ENCODE measurements at regions not wholly inside any gene's neighbourhood (a gene's known extent, or its start where the extent isn't known, plus 50 kb on each side); places are given as distances from the start of the nearest gene placed in this dataset.

DNA sequence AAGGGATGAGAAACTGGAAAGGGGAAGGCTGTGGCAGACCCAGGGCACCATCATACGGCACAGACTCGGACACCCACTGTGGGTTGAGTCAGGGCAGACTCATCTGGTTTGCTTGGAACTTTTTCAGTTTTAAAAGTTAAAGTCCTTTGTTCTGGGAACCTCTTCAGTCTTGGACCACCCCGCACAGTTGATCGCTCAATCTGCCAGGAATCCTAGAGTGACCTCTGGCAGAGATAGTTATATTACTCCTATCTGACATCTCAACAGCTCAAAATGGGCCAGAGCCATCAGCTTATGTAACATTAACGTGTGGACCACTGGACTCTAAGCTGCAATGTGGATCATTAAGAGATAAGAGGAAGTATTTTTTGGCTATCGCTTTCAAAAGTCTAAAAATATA is 164.3 kb downstream of the ABCA8 start:
- no peak for DNase-seq
- TF ChIP-seq POLR2A (IDR thresholded peaks at IDR 0.05; ENCODE audit: low read length) (no peak), GATA1 (IDR thresholded peaks at IDR 0.05; ENCODE audit: low read depth, low read length) (no peak)

DNA sequence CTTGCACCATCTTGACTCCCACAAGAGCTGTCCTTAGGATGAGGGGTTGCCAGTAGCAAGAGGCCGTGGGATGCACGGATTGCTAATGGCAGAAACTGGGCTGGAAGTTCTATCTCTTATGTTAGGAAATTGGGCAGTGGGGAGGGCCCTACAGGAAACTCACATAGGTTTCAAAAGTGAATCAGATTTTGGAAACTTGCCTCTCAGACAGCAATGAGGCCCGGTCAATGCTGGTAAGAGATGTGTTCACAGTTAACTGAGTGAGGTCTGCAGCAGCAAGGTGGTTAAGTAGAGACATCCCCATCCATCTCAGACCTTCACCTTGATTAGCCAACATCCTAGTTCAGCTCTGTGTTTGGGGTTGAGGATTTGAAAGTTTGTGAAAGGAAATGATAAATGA is 164.7 kb downstream of the ABCA8 start:
- TF ChIP-seq GATA1 (IDR thresholded peaks at IDR 0.05; ENCODE audit: low read depth, low read length) (no peak), POLR2A (IDR thresholded peaks at IDR 0.05; ENCODE audit: low read length) (no peak)
- no peak for DNase-seq

DNA sequence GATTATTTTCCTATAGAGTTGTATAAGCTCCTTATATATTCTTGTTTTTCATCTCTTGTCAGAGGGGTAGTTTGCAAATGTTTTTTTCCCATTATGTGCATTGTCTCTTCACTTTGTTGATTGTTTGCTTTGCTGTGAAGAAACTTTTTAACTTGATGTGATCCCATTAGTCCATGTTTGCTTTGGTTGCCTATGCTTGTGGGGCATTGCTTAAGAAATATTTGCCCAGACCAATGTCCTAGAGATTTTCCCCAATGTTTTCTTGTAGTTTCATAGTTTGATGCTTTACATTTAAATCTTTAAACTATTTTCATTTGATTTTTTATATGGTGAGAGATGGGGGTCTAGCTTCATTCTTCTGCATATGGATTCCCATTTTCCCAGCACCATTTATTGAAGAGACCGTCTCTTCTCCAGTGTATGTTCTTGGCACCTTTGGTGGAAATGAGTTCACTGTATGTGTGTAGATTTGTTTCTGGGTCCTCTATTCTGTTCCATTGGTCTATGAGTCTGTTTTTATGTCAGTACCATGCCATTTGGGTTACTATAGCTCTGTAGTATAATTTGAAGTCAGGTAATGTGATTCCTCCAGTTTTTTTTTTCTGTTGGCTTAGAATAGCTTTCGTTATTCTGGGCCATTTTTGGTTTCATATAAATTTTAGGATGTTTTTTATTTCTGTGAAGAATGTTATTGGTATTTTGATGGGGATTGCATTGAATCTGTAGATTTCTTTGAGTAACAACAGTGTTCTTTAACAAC is 165.8 kb downstream of the ABCA8 start:
- no peak for DNase-seq
- TF ChIP-seq GATA1 (IDR thresholded peaks at IDR 0.05; ENCODE audit: low read depth, low read length), result no peak
- no peak for TF ChIP-seq POLR2A (IDR thresholded peaks at IDR 0.05; ENCODE audit: low read length)

DNA sequence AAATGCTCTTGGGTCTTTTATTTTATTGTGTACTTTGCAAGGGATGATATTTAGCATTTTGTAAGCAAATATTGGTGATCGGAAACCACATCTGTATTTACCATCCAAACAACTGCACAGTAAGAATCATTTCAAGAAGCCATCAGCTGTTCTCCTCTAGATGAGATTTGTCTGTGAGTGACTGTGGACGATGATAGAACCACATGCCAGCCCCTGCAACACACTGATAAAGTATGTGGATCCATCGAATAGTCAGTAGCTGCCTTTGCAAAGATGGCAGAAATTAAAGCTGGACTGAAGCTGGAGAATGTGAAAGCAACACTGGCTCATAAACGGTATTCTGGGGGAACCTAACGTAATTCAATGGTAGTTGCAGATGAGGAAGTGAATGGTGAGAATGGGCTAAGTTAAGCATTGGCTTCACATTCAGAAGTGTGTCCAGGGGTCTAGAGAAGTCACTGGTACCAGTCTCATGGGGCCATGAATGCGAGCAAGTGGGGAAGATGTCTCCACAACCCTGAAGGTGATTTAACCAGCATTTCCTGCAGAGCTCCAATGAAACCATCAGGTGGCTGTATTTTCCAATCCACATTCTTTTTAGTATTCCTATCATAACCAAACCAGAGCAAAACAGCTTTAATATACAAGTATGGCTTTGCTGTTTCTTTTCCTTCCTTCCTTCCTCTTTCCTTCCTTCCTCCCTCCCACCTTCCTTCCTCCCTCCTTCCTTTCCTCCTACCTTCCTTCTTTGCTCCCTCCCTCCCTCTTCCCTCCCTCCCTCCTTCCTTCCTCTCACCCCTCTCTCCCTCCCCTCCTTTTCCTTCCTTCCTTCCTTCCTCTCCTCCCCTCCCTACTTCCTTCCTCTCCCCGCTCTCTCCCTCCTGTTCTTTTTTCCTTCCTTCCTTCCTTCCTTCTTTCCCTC is 169.4 kb downstream of the ABCA8 start:
- no peak for TF ChIP-seq GATA1 (IDR thresholded peaks at IDR 0.05; ENCODE audit: low read depth, low read length)
- no peak for TF ChIP-seq POLR2A (IDR thresholded peaks at IDR 0.05; ENCODE audit: low read length)
- DNase-seq, result peak in 1 of 2 experiments; percentile 20

DNA sequence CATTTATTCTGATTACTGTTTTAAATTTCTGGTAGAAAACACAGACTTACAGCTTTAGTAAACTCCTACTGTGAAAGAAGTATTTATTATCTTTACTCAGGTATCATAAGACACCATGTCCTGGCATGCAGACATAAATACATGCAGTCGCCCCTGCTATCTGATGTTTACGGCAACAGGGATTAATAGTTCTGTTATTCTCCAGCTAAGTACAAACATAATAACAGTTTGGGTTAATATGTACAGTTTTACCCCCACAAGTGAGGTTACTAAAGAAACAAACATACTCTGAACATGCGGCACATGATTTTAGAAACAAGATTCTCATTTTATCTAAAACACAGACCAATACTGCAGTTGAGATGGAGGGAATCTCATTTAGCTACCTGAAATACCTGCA is 170.8 kb downstream of the ABCA8 start:
- no peak for DNase-seq
- TF ChIP-seq GATA1 (IDR thresholded peaks at IDR 0.05; ENCODE audit: low read depth, low read length) (no peak), POLR2A (IDR thresholded peaks at IDR 0.05; ENCODE audit: low read length) (no peak)

DNA sequence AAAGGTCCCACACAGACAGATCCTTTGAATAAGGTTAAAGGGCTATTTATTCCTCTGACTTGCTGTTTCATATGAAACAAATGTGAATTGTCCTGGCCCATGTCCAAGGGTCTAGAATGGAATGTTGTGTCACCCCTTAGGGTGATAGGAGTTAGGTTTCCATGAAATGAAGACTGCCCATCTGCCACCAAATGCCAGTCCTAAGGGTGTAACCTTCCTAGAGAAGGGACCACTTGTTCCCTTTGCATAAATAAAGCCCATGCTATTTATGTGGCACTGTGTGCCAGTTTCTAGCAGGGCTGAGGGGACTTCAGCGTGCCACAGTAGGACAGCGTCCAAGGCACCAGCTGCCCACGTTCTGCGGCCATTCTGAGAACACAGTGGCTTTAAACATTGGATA is 171.3 kb downstream of the ABCA8 start:
- DNase-seq, result no peak
- TF ChIP-seq GATA1 (IDR thresholded peaks at IDR 0.05; ENCODE audit: low read depth, low read length) (no peak), POLR2A (IDR thresholded peaks at IDR 0.05; ENCODE audit: low read length) (no peak)

DNA sequence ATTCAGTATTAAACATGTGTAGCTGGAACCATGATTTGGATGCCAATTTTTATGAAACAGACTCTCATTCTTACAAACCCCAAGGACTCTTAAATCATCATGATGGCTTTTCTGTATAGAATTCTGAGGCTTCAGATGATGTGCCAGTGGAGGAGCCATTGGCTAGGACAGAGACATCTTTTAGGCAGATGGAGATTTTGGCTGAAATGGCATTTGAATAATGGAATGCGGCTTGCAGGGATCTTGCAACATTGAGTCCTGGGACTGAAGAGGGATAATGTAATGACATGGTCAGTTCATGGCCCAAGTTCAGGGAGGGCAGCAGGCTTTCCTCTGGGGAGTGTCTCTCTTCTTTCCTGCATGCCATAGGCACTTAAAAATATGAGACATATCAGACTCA is 172.4 kb downstream of the ABCA8 start:
- TF ChIP-seq GATA1 (IDR thresholded peaks at IDR 0.05; ENCODE audit: low read depth, low read length) (no peak), POLR2A (IDR thresholded peaks at IDR 0.05; ENCODE audit: low read length) (no peak)
- no peak for DNase-seq

DNA sequence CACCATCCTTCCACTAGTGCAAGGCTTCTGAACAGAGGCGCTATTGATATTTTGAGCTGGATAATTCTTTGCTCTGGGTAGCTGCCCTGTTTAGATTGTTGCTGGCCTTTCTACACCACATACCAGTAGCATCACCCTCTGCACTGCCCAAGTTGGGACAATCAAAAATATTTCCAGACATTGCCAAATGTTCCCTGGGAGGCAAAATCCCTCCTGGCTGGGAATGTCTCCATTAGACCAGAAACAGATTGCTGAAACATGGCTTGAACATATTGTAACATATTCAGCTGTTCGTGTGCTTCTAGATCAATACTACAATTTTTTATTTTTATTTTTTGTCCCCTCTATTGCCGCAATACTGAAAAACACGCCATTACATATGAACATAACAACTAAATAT is 174.6 kb downstream of the ABCA8 start:
- TF ChIP-seq GATA1 (IDR thresholded peaks at IDR 0.05; ENCODE audit: low read depth, low read length), result no peak
- no peak for TF ChIP-seq POLR2A (IDR thresholded peaks at IDR 0.05; ENCODE audit: low read length)

DNA sequence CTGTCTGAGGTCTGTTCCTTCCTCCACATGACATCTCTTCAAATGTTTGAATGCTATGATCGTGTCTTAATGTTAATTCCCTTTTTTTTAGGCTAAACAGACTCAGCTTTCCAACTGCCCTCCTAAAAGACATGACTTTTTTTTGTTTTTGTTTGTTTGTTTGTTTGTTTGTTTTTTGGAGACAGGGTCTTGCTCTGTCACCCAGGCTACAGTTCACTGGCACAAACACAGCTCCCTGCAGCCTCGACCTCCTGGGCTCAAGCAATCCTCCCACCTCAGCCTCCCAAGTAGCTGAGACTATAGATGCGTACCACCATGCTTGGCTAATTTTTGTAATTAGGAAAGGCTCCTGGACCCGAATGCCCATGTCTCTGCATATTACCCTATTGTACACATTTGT is 176.5 kb downstream of the ABCA8 start:
- no peak for DNase-seq
- TF ChIP-seq POLR2A (IDR thresholded peaks at IDR 0.05; ENCODE audit: low read length) (no peak), GATA1 (IDR thresholded peaks at IDR 0.05; ENCODE audit: low read depth, low read length) (no peak)

More for the DNA sequence above, 174.6 kb downstream of the ABCA8 start:
- no peak for DNase-seq

DNA sequence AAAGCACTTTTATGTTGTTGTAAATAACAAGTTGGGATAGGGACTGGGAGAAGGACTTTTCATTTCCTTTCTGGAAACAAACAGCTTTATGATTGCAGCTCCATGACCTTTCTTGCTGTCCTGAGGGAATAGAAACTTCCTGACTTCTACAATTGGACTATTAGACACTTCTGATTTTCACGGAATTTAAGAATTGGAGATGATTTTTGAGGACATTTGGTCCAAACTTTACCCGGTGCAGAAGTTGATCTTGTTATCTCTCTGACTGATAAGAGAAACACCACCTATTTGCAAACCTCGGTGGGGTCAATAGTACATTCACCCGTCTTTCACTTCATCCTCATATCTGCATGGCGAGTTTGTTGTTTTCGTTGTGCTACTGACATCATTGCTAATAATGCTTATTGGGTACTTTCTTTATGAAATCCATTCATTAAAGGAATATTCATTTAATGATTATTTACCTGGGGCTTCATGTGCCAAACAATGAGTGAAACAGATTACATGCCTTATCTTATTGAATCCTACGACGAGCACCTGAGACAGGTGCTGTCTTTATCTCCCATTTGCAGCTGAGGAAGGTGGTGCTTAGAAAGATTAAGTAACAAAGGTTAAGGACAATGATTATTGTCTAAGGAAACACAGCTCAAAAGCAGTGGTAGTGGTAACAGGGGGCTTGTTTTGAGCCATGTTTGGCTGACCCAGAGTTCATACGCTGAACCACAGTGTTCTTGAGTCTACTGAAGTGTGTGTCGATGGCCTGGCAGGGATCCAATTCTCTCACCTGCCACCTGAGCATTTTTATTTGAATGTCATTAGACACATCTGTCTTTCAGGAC is 176.9 kb upstream of the FAM20A start:
- TF ChIP-seq POLR2A (IDR thresholded peaks at IDR 0.05; ENCODE audit: low read length) (no peak), GATA1 (IDR thresholded peaks at IDR 0.05; ENCODE audit: low read depth, low read length) (no peak)

DNA sequence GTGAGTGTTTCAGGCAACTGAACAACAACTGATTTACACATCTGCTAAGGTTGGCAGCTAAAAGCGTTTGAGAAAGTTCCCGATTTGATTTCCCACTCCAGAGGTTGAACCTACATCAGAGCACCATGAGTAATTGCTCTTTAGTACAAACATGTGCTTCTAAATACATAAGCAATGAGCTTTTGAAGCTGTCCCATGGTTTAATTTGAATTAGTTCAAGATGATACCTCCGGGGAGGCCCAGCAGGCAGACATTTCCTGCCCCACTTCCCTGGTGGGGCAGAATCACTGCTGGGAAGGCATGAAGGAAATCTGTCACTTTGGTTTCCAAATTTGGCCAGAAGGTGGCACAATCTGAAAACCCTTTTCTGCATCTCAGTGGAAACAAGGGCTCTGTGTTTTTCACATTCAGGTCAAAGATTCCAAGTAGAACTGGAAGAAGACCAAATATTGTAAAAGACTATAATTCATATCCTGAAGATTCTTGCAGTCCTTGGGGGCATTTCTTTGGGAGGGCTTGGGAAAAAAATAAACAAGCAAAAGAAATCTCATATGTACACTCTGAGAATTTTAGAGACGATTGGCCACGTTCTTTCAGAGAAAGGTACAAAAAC is 176.2 kb upstream of the FAM20A start:
- peak; percentile 13 to 59 for DNase-seq
- no peak for TF ChIP-seq GATA1 (IDR thresholded peaks at IDR 0.05; ENCODE audit: low read depth, low read length)
- no peak for TF ChIP-seq POLR2A (IDR thresholded peaks at IDR 0.05; ENCODE audit: low read length)

More for the DNA sequence above, 176.9 kb upstream of the FAM20A start:
- DNase-seq, result no peak

DNA sequence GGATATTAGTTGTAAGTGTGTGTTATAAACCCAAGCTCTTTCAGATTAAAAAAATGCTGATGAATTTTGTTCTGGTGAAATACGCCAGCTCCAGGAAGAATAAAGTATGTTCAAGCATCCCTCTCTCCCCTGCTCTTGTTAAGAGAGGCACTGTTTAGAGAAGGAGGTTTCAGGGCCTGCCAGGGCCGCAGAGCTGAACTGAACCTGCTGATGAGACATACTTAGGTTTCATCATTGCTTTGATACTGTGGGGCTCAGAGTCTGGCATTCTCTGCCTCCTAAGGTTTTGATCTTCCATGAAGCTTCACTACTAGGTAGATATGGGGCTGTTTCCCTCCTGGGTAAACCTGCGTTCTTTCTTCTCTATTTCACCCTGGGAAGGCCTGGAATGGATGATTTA is 175.3 kb upstream of the FAM20A start:
- TF ChIP-seq POLR2A (IDR thresholded peaks at IDR 0.05; ENCODE audit: low read length) (no peak), GATA1 (IDR thresholded peaks at IDR 0.05; ENCODE audit: low read depth, low read length) (no peak)
- no peak for DNase-seq

DNA sequence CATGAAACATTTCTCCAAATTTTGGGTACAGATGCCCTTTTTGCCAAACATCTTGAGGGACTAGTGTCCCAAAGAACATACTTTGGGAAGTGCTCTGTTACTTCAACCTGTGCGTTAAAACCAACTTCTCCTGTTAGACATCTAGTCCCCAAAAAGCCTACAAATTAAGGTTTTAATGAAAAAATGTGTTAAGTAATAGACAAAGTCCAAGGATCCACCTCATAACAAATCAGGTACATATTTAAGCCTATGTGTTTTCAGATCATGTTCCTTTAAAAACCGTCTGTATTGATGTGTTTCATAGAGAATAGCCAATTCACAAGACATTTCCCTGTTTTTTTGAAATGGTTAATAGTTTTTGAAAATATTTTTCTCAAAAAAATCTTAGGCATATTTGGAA is 174.8 kb upstream of the FAM20A start:
- TF ChIP-seq POLR2A (IDR thresholded peaks at IDR 0.05; ENCODE audit: low read length), result no peak
- no peak for TF ChIP-seq GATA1 (IDR thresholded peaks at IDR 0.05; ENCODE audit: low read depth, low read length)
- no peak for DNase-seq

Data from erythroblast (primary cell).